HG03378 (cell line): ENCODE measurements at regions not wholly inside any gene's neighbourhood (a gene's known extent, or its start where the extent isn't known, plus 50 kb on each side); places are given as distances from the start of the nearest gene placed in this dataset.
A peak's percentile ranks its signal among the peaks of the same experiment; 100 is the strongest.

Source experiments
- ATAC-seq: cut with Tn5 transposase; IDR thresholded peaks from one replicate; pipeline ENCODE4 v1.9.1; 2021; ENCODE audit warnings: mild to moderate bottlenecking, moderate library complexity; ENCODE audit not compliant: unreplicated experiment

GRCh38 chr1:208537198-208537597, 293.0 kb upstream of the PLXNA2 start:
- ATAC-seq, result no peak

GRCh38 chr1:208538078-208538477, 293.9 kb upstream of the PLXNA2 start:
- ATAC-seq, result no peak

GRCh38 chr1:208538587-208538986, 294.4 kb upstream of the PLXNA2 start:
- no peak for ATAC-seq

- ATAC-seq, result no peak
Observed at GRCh38 chr1:208540724-208541123, 296.5 kb upstream of the PLXNA2 start.

- ATAC-seq, result no peak
Observed at GRCh38 chr1:208541225-208541855, 297.2 kb upstream of the PLXNA2 start.

GRCh38 chr1:208542309-208542708, 298.1 kb upstream of the PLXNA2 start:
- no peak for ATAC-seq

GRCh38 chr1:208544053-208544452, 299.9 kb upstream of the PLXNA2 start:
- ATAC-seq, result no peak

GRCh38 chr1:208544794-208545193, 300.6 kb upstream of the PLXNA2 start:
- peak; percentile 56 for ATAC-seq

GRCh38 chr1:208551024-208551423, 306.8 kb upstream of the PLXNA2 start:
- ATAC-seq, result no peak

- ATAC-seq, result no peak
Observed at GRCh38 chr1:208551633-208552320, 307.6 kb upstream of the PLXNA2 start.

GRCh38 chr1:208552928-208553327, 308.7 kb upstream of the PLXNA2 start:
- ATAC-seq, result no peak

GRCh38 chr1:208556461-208556860, 312.3 kb upstream of the PLXNA2 start:
- no peak for ATAC-seq

GRCh38 chr1:208557046-208557722, 313.0 kb upstream of the PLXNA2 start:
- no peak for ATAC-seq

GRCh38 chr1:208557723-208558094, 313.5 kb upstream of the PLXNA2 start:
- ATAC-seq, result no peak

GRCh38 chr1:208559597-208560329, 315.6 kb upstream of the PLXNA2 start:
- ATAC-seq, result no peak

GRCh38 chr1:208562151-208562960, 318.2 kb upstream of the PLXNA2 start:
- ATAC-seq, result no peak

GRCh38 chr1:208564466-208564865, 320.3 kb upstream of the PLXNA2 start:
- ATAC-seq, result no peak

- no peak for ATAC-seq
Observed at GRCh38 chr1:208565756-208566440, 321.7 kb upstream of the PLXNA2 start.

GRCh38 chr1:208569181-208569580, 325.0 kb upstream of the PLXNA2 start:
- no peak for ATAC-seq

GRCh38 chr1:208570362-208570761, 326.2 kb upstream of the PLXNA2 start:
- no peak for ATAC-seq
